ENCODE measurements at regions not wholly inside any gene's neighbourhood (a gene's known extent, or its start where the extent isn't known, plus 50 kb on each side); places are given as distances from the start of the nearest gene placed in this dataset.

GRCh38 chr3:152209776-152210175 is 59.0 kb upstream of the MBNL1 start (continued):
- no peak for TF ChIP-seq REST (IDR thresholded peaks at IDR 0.05)
- no peak for TF ChIP-seq GABPA (IDR thresholded peaks at IDR 0.05 in 1 of 2, conservative IDR thresholded peaks at IDR 0.05 in 1 of 2)

- no peak overlapping the region for H3K4me3 ChIP-seq (ENCODE audit: low read depth in 1 of 3, low read length in 3 of 3)
- TF ChIP-seq ATF3 (IDR thresholded peaks at IDR 0.05): no peak
- TF ChIP-seq RXRA (IDR thresholded peaks at IDR 0.05): no peak
- TF ChIP-seq EGR1 (IDR thresholded peaks at IDR 0.05; ENCODE audit: low read depth in 2 of 2): no peak
- no peak for TF ChIP-seq NR2F2 (IDR thresholded peaks at IDR 0.05)
- no peak for TF ChIP-seq HNF4G (IDR thresholded peaks at IDR 0.05)
- no peak for DNase-seq (ENCODE audit: low spot score)
- H3K9me3 ChIP-seq (ENCODE audit: control insufficient read depth in 4 of 4, low read length in 3 of 4): no peaks in the 10 kb centered on the region
- no peak overlapping the region for H3K9ac ChIP-seq (ENCODE audit: low read depth in 1 of 2, low read length in 2 of 2)
- no peaks in the 10 kb centered on the region for H3K36me3 ChIP-seq (ENCODE audit: control insufficient read depth in 4 of 4, insufficient read depth in 3 of 4, low read depth in 1 of 4, low read length in 3 of 4)
- WGBS: 90% methylated on average over 2 of the region's 2 CpGs
- H3K4me1 ChIP-seq (ENCODE audit: control insufficient read depth in 4 of 4, insufficient read depth in 4 of 4, low read length in 3 of 4): no peaks in the 10 kb centered on the region
- H3K27ac ChIP-seq (ENCODE audit: low read depth in 1 of 2, low read length in 2 of 2): no peak overlapping the region
- H3K27me3 ChIP-seq (ENCODE audit: control insufficient read depth in 4 of 4, insufficient read depth in 4 of 4, low read length in 3 of 4): no peaks in the 10 kb centered on the region
These were observed 58.0 kb upstream of the MBNL1 start for GRCh38 chr3:152210697-152211096.

DNA sequence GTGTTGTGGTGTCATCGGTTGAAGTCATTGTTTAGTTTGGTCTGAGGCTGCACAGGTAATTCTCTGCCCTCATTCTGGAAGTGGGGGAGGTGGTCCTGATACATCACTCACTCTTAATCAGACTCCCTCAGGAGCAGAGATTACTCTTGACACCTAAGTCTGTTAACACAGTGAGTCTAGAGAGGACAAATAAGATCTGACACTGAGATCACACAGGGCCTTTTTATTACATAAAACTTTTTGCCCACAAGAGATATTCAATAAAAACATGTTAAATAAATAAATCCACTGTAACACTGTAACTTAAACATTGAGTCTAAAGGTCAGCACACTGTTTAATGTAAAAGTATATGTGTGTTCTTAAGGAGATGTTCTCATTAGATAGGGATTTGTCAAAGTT is 57.1 kb upstream of the MBNL1 start:
- TF ChIP-seq MAX (IDR thresholded peaks at IDR 0.05) (no peak), YY1 (IDR thresholded peaks at IDR 0.05) (no peak)

GRCh38 chr3:152213203-152213602 is 55.5 kb upstream of the MBNL1 start:
- no peak overlapping the region for H3K27ac ChIP-seq (ENCODE audit: low read depth in 1 of 2, low read length in 2 of 2)
- DNase-seq (ENCODE audit: low spot score): no peak
- H3K9me3 ChIP-seq (ENCODE audit: control insufficient read depth in 4 of 4, low read length in 3 of 4): no peaks in the 10 kb centered on the region
- TF ChIP-seq FOXA1 (IDR thresholded peaks at IDR 0.05) (no peak), HNF4G (IDR thresholded peaks at IDR 0.05) (no peak), RXRA (IDR thresholded peaks at IDR 0.05) (no peak), ATF3 (IDR thresholded peaks at IDR 0.05) (no peak), FOXA2 (IDR thresholded peaks at IDR 0.05) (no peak), JUND (IDR thresholded peaks at IDR 0.05) (no peak), MAX (IDR thresholded peaks at IDR 0.05) (no peak), EGR1 (IDR thresholded peaks at IDR 0.05; ENCODE audit: low read depth in 2 of 2) (no peak), RAD21 (IDR thresholded peaks at IDR 0.05) (no peak), TAF1 (conservative IDR thresholded peaks at IDR 0.05) (no peak)
- H3K9ac ChIP-seq (ENCODE audit: low read depth in 1 of 2, low read length in 2 of 2): no peak overlapping the region
- H3K4me1 ChIP-seq (ENCODE audit: control insufficient read depth in 4 of 4, insufficient read depth in 4 of 4, low read length in 3 of 4): no peaks in the 10 kb centered on the region
- H3K36me3 ChIP-seq (ENCODE audit: control insufficient read depth in 4 of 4, insufficient read depth in 3 of 4, low read depth in 1 of 4, low read length in 3 of 4): no peaks in the 10 kb centered on the region
- H3K27me3 ChIP-seq (ENCODE audit: control insufficient read depth in 4 of 4, insufficient read depth in 4 of 4, low read length in 3 of 4): no peaks in the 10 kb centered on the region
- H3K4me3 ChIP-seq (ENCODE audit: low read depth in 1 of 3, low read length in 3 of 3): no peak overlapping the region

More for the DNA sequence above, 57.1 kb upstream of the MBNL1 start:
- 82% methylated on average over 1 of the region's 1 CpG for WGBS
- Histone ChIP-seq H3K36me3 (ENCODE audit: control insufficient read depth in 4 of 4, insufficient read depth in 3 of 4, low read depth in 1 of 4, low read length in 3 of 4) (no peaks in the 10 kb centered on the region), H3K9me3 (ENCODE audit: control insufficient read depth in 4 of 4, low read length in 3 of 4) (no peaks in the 10 kb centered on the region), H3K4me3 (ENCODE audit: low read depth in 1 of 3, low read length in 3 of 3) (no peak overlapping the region), H3K27me3 (ENCODE audit: control insufficient read depth in 4 of 4, insufficient read depth in 4 of 4, low read length in 3 of 4) (no peaks in the 10 kb centered on the region), H3K9ac (ENCODE audit: low read depth in 1 of 2, low read length in 2 of 2) (no peak overlapping the region), H3K4me1 (ENCODE audit: control insufficient read depth in 4 of 4, insufficient read depth in 4 of 4, low read length in 3 of 4) (no peaks in the 10 kb centered on the region), H3K27ac (ENCODE audit: low read depth in 1 of 2, low read length in 2 of 2) (no peak overlapping the region)
- DNase-seq (ENCODE audit: low spot score): no peak
